ENCODE measurements at regions not wholly inside any gene's neighbourhood (a gene's known extent, or its start where the extent isn't known, plus 50 kb on each side); places are given as distances from the start of the nearest gene placed in this dataset.

GRCh38 chr5:15064396-15064795 lies 192.8 kb upstream of the ANKH start:
- H3K36me3 ChIP-seq = no peaks in the 10 kb centered on the region
- no peaks in the 10 kb centered on the region for H3K27me3 ChIP-seq
- no peak overlapping the region for H3K4me3 ChIP-seq
- intact Hi-C loops (cut with DNase I; ENCODE audit: low total_unique reads) = no loop called here
- no peak for TF ChIP-seq POLR2A (IDR thresholded peaks at IDR 0.05)
- TF ChIP-seq CTCF (IDR thresholded peaks at IDR 0.05) = no peak
- no peaks in the 10 kb centered on the region for H3K4me1 ChIP-seq
- H3K27ac ChIP-seq = no peak overlapping the region
- no peak for DNase-seq
- H3K9me3 ChIP-seq = no peaks in the 10 kb centered on the region

GRCh38 chr5:15056988-15057592 lies 185.5 kb upstream of the ANKH start:
- no peak overlapping the region for H3K27ac ChIP-seq
- H3K9me3 ChIP-seq = no peaks in the 10 kb centered on the region
- no peak overlapping the region for H3K4me3 ChIP-seq
- DNase-seq = no peak
- no peaks in the 10 kb centered on the region for H3K4me1 ChIP-seq
- H3K36me3 ChIP-seq = no peaks in the 10 kb centered on the region
- no peaks in the 10 kb centered on the region for H3K27me3 ChIP-seq
- TF ChIP-seq CTCF (IDR thresholded peaks at IDR 0.05) (no peak), POLR2A (IDR thresholded peaks at IDR 0.05) (no peak)
- intact Hi-C loops (cut with DNase I; ENCODE audit: low total_unique reads) = no loop called here

- TF ChIP-seq POLR2A (IDR thresholded peaks at IDR 0.05) (no peak), CTCF (IDR thresholded peaks at IDR 0.05) (no peak)
- no peak overlapping the region for H3K27ac ChIP-seq
- no peaks in the 10 kb centered on the region for H3K36me3 ChIP-seq
- no peaks in the 10 kb centered on the region for H3K4me1 ChIP-seq
- DNase-seq = no peak
- intact Hi-C loops (cut with DNase I; ENCODE audit: low total_unique reads) = no loop called here
- H3K9me3 ChIP-seq = no peaks in the 10 kb centered on the region
- H3K27me3 ChIP-seq = no peaks in the 10 kb centered on the region
- no peak overlapping the region for H3K4me3 ChIP-seq
Observed at GRCh38 chr5:15044521-15044920, 172.9 kb upstream of the ANKH start.

- no peaks in the 10 kb centered on the region for H3K27me3 ChIP-seq
- no peaks in the 10 kb centered on the region for H3K4me1 ChIP-seq
- H3K4me3 ChIP-seq = no peak overlapping the region
- intact Hi-C loops (cut with DNase I; ENCODE audit: low total_unique reads) = no loop called here
- TF ChIP-seq CTCF (IDR thresholded peaks at IDR 0.05) = no peak
- TF ChIP-seq POLR2A (IDR thresholded peaks at IDR 0.05) = no peak
- no peaks in the 10 kb centered on the region for H3K9me3 ChIP-seq
- no peak for DNase-seq
- no peak overlapping the region for H3K27ac ChIP-seq
- H3K36me3 ChIP-seq = peaks cover 0 to 3% of the 10 kb centered on the region in 2 donors
Observed at GRCh38 chr5:15037247-15037908, 165.8 kb upstream of the ANKH start.

- H3K27me3 ChIP-seq = no peaks in the 10 kb centered on the region
- no peak for DNase-seq
- H3K27ac ChIP-seq = no peak overlapping the region
- TF ChIP-seq POLR2A (IDR thresholded peaks at IDR 0.05) = no peak
- TF ChIP-seq CTCF (IDR thresholded peaks at IDR 0.05) = no peak
- H3K4me3 ChIP-seq = no peak overlapping the region
- no peaks in the 10 kb centered on the region for H3K4me1 ChIP-seq
- intact Hi-C loops (cut with DNase I; ENCODE audit: low total_unique reads) = no loop called here
- H3K9me3 ChIP-seq = no peaks in the 10 kb centered on the region
- H3K36me3 ChIP-seq = peaks cover 0 to 2% of the 10 kb centered on the region in 2 donors
Observed at GRCh38 chr5:15034379-15034778, 162.8 kb upstream of the ANKH start.

All from uterus (tissue), 3 donors.